ENCODE measurements at regions not wholly inside any gene's neighbourhood (a gene's known extent, or its start where the extent isn't known, plus 50 kb on each side); places are given as distances from the start of the nearest gene placed in this dataset.
"Not testable (repeated sequence)": the region's sequence is repeated elsewhere in the genome, so short reads cannot be mapped to it uniquely, and the experiment has no call there.

GRCh38 chrY:17511984-17512383 is 368.0 kb downstream of the CDY2B start:
- DNase-seq (ENCODE audit: low read depth, low spot score); H3K4me1 ChIP-seq (ENCODE audit: insufficient read depth, insufficient read length); H3K27me3 ChIP-seq (ENCODE audit: insufficient read depth, insufficient read length); H3K36me3 ChIP-seq (ENCODE audit: insufficient read depth, insufficient read length, low read length); H3K9ac ChIP-seq (ENCODE audit: insufficient read length, low read depth); H3K4me3 ChIP-seq (ENCODE audit: insufficient read length, low read depth); H3K9me3 ChIP-seq (ENCODE audit: insufficient read depth, low read length): not testable (repeated sequence)

- H3K36me3 ChIP-seq (ENCODE audit: insufficient read depth, insufficient read length, low read length); H3K9me3 ChIP-seq (ENCODE audit: insufficient read depth, low read length); DNase-seq (ENCODE audit: low read depth, low spot score); H3K27me3 ChIP-seq (ENCODE audit: insufficient read depth, insufficient read length); H3K9ac ChIP-seq (ENCODE audit: insufficient read length, low read depth); H3K4me1 ChIP-seq (ENCODE audit: insufficient read depth, insufficient read length); H3K4me3 ChIP-seq (ENCODE audit: insufficient read length, low read depth): not testable (repeated sequence)
Observed at GRCh38 chrY:17511476-17511875, 368.5 kb downstream of the CDY2B start.

- not testable (repeated sequence) for H3K27me3 ChIP-seq (ENCODE audit: insufficient read depth, insufficient read length); H3K4me1 ChIP-seq (ENCODE audit: insufficient read depth, insufficient read length); H3K4me3 ChIP-seq (ENCODE audit: insufficient read length, low read depth); H3K9me3 ChIP-seq (ENCODE audit: insufficient read depth, low read length); H3K9ac ChIP-seq (ENCODE audit: insufficient read length, low read depth); DNase-seq (ENCODE audit: low read depth, low spot score); H3K36me3 ChIP-seq (ENCODE audit: insufficient read depth, insufficient read length, low read length)
Observed at GRCh38 chrY:17505834-17506233, 374.2 kb downstream of the CDY2B start.

- not testable (repeated sequence) for H3K9me3 ChIP-seq (ENCODE audit: insufficient read depth, low read length); H3K9ac ChIP-seq (ENCODE audit: insufficient read length, low read depth); H3K4me3 ChIP-seq (ENCODE audit: insufficient read length, low read depth); H3K4me1 ChIP-seq (ENCODE audit: insufficient read depth, insufficient read length); DNase-seq (ENCODE audit: low read depth, low spot score); H3K27me3 ChIP-seq (ENCODE audit: insufficient read depth, insufficient read length); H3K36me3 ChIP-seq (ENCODE audit: insufficient read depth, insufficient read length, low read length)
Observed at GRCh38 chrY:17484763-17485162, 395.3 kb downstream of the CDY2B start.

- H3K9me3 ChIP-seq (ENCODE audit: insufficient read depth, low read length); H3K4me3 ChIP-seq (ENCODE audit: insufficient read length, low read depth); H3K27me3 ChIP-seq (ENCODE audit: insufficient read depth, insufficient read length); H3K4me1 ChIP-seq (ENCODE audit: insufficient read depth, insufficient read length); DNase-seq (ENCODE audit: low read depth, low spot score); H3K36me3 ChIP-seq (ENCODE audit: insufficient read depth, insufficient read length, low read length); H3K9ac ChIP-seq (ENCODE audit: insufficient read length, low read depth): not testable (repeated sequence)
Observed at GRCh38 chrY:17484157-17484556, 395.9 kb downstream of the CDY2B start.

- H3K4me3 ChIP-seq (ENCODE audit: insufficient read length, low read depth); H3K36me3 ChIP-seq (ENCODE audit: insufficient read depth, insufficient read length, low read length); H3K9me3 ChIP-seq (ENCODE audit: insufficient read depth, low read length); H3K4me1 ChIP-seq (ENCODE audit: insufficient read depth, insufficient read length); DNase-seq (ENCODE audit: low read depth, low spot score); H3K27me3 ChIP-seq (ENCODE audit: insufficient read depth, insufficient read length); H3K9ac ChIP-seq (ENCODE audit: insufficient read length, low read depth): not testable (repeated sequence)
Observed at GRCh38 chrY:17481389-17482022, 398.5 kb downstream of the CDY2B start.

- not testable (repeated sequence) for H3K4me3 ChIP-seq (ENCODE audit: insufficient read length, low read depth); H3K9ac ChIP-seq (ENCODE audit: insufficient read length, low read depth); H3K27me3 ChIP-seq (ENCODE audit: insufficient read depth, insufficient read length); H3K36me3 ChIP-seq (ENCODE audit: insufficient read depth, insufficient read length, low read length); DNase-seq (ENCODE audit: low read depth, low spot score); H3K4me1 ChIP-seq (ENCODE audit: insufficient read depth, insufficient read length); H3K9me3 ChIP-seq (ENCODE audit: insufficient read depth, low read length)
Observed at GRCh38 chrY:17472068-17472467, 408.0 kb downstream of the CDY2B start.

- H3K9ac ChIP-seq (ENCODE audit: insufficient read length, low read depth); H3K4me1 ChIP-seq (ENCODE audit: insufficient read depth, insufficient read length); H3K9me3 ChIP-seq (ENCODE audit: insufficient read depth, low read length); H3K4me3 ChIP-seq (ENCODE audit: insufficient read length, low read depth); H3K27me3 ChIP-seq (ENCODE audit: insufficient read depth, insufficient read length); DNase-seq (ENCODE audit: low read depth, low spot score); H3K36me3 ChIP-seq (ENCODE audit: insufficient read depth, insufficient read length, low read length): not testable (repeated sequence)
Observed at GRCh38 chrY:17459753-17460152, 420.3 kb downstream of the CDY2B start.

- Histone ChIP-seq H3K9me3 (ENCODE audit: insufficient read depth, low read length) (no peaks in the 10 kb centered on the region), H3K4me3 (ENCODE audit: insufficient read length, low read depth) (no peak overlapping the region), H3K9ac (ENCODE audit: insufficient read length, low read depth) (no peak overlapping the region), H3K36me3 (ENCODE audit: insufficient read depth, insufficient read length, low read length) (no peaks in the 10 kb centered on the region), H3K4me1 (ENCODE audit: insufficient read depth, insufficient read length) (no peaks in the 10 kb centered on the region), H3K27me3 (ENCODE audit: insufficient read depth, insufficient read length) (no peaks in the 10 kb centered on the region)
- DNase-seq (ENCODE audit: low read depth, low spot score) = peak; percentile 6
- TF ChIP-seq YY1 (IDR thresholded peaks at IDR 0.05; ENCODE audit: insufficient read depth, insufficient read length) (no peak), ZNF274 (IDR thresholded peaks at IDR 0.05; ENCODE audit: low read depth, low read length) (no peak), SUZ12 (IDR thresholded peaks at IDR 0.05; ENCODE audit: extremely low read depth, insufficient read depth, insufficient read length) (no peak)
Observed at GRCh38 chrY:17430570-17431166, 449.4 kb downstream of the CDY2B start.

Data from NT2/D1 (cell line).